ENCODE measurements at regions not wholly inside any gene's neighbourhood (a gene's known extent, or its start where the extent isn't known, plus 50 kb on each side); places are given as distances from the start of the nearest gene placed in this dataset.

DNA sequence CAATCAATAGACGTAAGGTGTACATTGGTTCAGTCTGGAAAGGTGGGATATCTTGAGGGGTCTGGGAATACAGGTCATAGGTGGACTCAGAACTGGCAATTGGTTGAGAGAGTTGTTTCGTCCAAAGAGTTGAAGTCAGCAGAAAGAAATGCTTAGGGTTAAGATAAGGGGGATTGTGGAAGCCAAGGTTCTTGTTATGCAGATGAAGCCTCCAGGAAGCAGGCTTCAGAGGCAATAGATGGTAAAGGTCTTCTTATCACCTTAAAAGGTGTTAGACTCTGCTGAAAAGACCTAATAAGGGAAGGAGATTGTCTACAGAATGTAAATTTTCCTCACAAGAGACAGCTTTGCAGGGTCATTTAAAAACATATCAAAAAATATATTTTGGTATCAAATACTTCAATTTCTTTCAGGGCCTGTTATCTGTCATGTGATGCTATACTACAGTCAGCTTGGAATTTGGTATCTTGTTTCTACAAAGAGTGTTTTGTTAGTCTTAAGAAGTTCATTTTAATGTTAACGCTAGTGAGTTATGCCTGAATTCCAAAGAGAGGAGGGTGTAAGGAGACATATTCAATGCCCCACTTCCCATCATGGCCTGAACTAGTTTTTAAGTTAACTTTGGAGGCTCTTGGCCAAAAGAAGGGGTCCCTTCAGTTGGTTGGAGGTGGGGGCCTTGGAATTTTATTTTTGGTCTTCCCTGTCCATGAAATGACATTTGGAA lies 378.2 kb upstream of the ROBO2 start:
- TF ChIP-seq CTCF (IDR thresholded peaks at IDR 0.05): no peak
- TF ChIP-seq POLR2A (IDR thresholded peaks at IDR 0.05): no peak
